Eye (tissue), 1 donor: ENCODE measurements at regions not wholly inside any gene's neighbourhood (a gene's known extent, or its start where the extent isn't known, plus 50 kb on each side); places are given as distances from the start of the nearest gene placed in this dataset.
A peak's percentile ranks its signal among the peaks of the same experiment; 100 is the strongest.
"Not testable (repeated sequence)": the region's sequence is repeated elsewhere in the genome, so short reads cannot be mapped to it uniquely, and the experiment has no call there.

Experiments
- DNase-seq: peaks from one replicate; pipeline ENCODE4 v3.0.0-alpha.2; 2015

- DNase-seq: no peak
Measured at GRCh38 chr11:129503646-129504045, 128.0 kb downstream of the BARX2 start.

- DNase-seq: no peak
Measured at GRCh38 chr11:129505266-129505665, 129.6 kb downstream of the BARX2 start.

- DNase-seq: no peak
Measured at GRCh38 chr11:129508163-129508562, 132.5 kb downstream of the BARX2 start.

- no peak for DNase-seq
Measured at GRCh38 chr11:129528296-129528695, 152.6 kb downstream of the BARX2 start.

- no peak for DNase-seq
Measured at GRCh38 chr11:129530154-129530895, 154.7 kb downstream of the BARX2 start.

GRCh38 chr11:129533395-129533794, 157.7 kb downstream of the BARX2 start:
- DNase-seq: no peak

GRCh38 chr11:129536338-129536737, 160.7 kb downstream of the BARX2 start:
- no peak for DNase-seq

- DNase-seq: no peak
Measured at GRCh38 chr11:129538323-129538722, 162.7 kb downstream of the BARX2 start.

- no peak for DNase-seq
Measured at GRCh38 chr11:129543515-129544290, 168.1 kb downstream of the BARX2 start.

- no peak for DNase-seq
Measured at GRCh38 chr11:129544691-129545090, 169.0 kb downstream of the BARX2 start.

- no peak for DNase-seq
Measured at GRCh38 chr11:129546266-129546665, 170.6 kb downstream of the BARX2 start.

GRCh38 chr11:129557421-129557820, 181.8 kb downstream of the BARX2 start:
- DNase-seq: no peak

GRCh38 chr11:129569007-129569406, 193.4 kb downstream of the BARX2 start:
- DNase-seq: no peak

- not testable (repeated sequence) for DNase-seq
Measured at GRCh38 chr11:129572667-129573066, 197.0 kb downstream of the BARX2 start.

GRCh38 chr11:129573161-129573560, 197.5 kb downstream of the BARX2 start:
- no peak for DNase-seq

GRCh38 chr11:129574431-129574830, 198.8 kb downstream of the BARX2 start:
- no peak for DNase-seq

- DNase-seq: no peak
Measured at GRCh38 chr11:129576652-129577051, 201.0 kb downstream of the BARX2 start.

- DNase-seq: no peak
Measured at GRCh38 chr11:129578006-129578405, 202.4 kb downstream of the BARX2 start.

- DNase-seq: no peak
Measured at GRCh38 chr11:129580278-129580677, 204.6 kb downstream of the BARX2 start.

- DNase-seq: no peak
Measured at GRCh38 chr11:129584316-129584715, 208.7 kb downstream of the BARX2 start.

- peak; percentile 56 for DNase-seq
Measured at GRCh38 chr11:129589190-129589860, 213.7 kb downstream of the BARX2 start.

- no peak for DNase-seq
Measured at GRCh38 chr11:129590030-129590752, 214.5 kb downstream of the BARX2 start.
